ENCODE measurements at regions not wholly inside any gene's neighbourhood (a gene's known extent, or its start where the extent isn't known, plus 50 kb on each side); places are given as distances from the start of the nearest gene placed in this dataset.
"Not testable (repeated sequence)": the region's sequence is repeated elsewhere in the genome, so short reads cannot be mapped to it uniquely, and the experiment has no call there.

DNA sequence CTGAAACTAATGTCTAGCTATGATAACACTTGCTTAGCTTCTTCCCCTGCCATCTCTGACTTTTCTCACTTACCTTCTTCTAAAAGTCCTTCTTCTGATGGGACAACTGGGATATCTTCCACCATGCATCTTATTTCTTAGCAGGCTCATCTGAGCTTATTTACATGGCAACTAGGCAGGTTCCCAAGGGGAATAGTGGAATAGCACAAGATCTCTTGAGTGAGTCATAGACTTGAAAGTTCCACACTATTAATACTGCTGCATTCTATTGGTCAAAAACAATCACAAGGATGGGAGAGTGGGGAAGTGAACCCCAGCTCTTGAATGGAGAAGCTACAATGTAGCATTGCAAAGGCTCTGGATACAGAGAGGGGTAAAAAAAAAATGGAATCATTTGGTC is 142.1 kb downstream of the HAO1 start:
- Mint-ChIP-seq H3K4me3 (ENCODE audit: unreplicated experiment) (no peak overlapping the region), H3K36me3 (ENCODE audit: low read depth) (no peaks in the 10 kb centered on the region), H3K4me1 (ENCODE audit: low read depth) (no peaks in the 10 kb centered on the region), H3K9me3 (ENCODE audit: low read depth) (peaks cover 2% of the 10 kb centered on the region), H3K27ac (ENCODE audit: unreplicated experiment) (no peak overlapping the region), H3K27me3 (ENCODE audit: low read depth) (no peaks in the 10 kb centered on the region)
- no peak for TF ChIP-seq CTCF (IDR thresholded peaks at IDR 0.05)
- no peak for DNase-seq (ENCODE audit: low spot score)

DNA sequence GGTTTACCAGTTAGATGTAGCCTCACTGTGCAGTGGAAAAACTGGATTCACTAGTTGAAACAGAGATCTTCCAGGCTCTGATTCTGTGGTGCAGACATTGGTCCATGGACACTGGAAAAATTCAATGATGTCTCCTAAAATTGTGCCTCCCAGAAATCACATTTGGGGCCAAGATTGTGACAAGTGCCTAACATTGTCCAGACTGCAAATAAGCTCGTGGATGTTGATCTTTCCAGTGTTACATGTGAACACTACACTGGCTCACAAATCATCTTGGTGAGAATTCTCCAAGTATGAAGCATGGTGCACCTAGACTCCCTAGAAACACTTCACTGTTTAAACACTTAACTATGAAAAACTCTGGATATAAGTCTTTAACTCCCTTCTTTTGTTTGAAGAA is 140.4 kb downstream of the HAO1 start:
- H3K27me3 Mint-ChIP-seq (ENCODE audit: low read depth), result no peaks in the 10 kb centered on the region
- no peak overlapping the region for H3K27ac Mint-ChIP-seq (ENCODE audit: unreplicated experiment)
- no peak for DNase-seq (ENCODE audit: low spot score)
- peaks cover 2% of the 10 kb centered on the region for H3K9me3 Mint-ChIP-seq (ENCODE audit: low read depth)
- no peak for TF ChIP-seq CTCF (IDR thresholded peaks at IDR 0.05)
- no peak overlapping the region for H3K4me3 Mint-ChIP-seq (ENCODE audit: unreplicated experiment)
- no peaks in the 10 kb centered on the region for H3K4me1 Mint-ChIP-seq (ENCODE audit: low read depth)
- H3K36me3 Mint-ChIP-seq (ENCODE audit: low read depth), result no peaks in the 10 kb centered on the region

DNA sequence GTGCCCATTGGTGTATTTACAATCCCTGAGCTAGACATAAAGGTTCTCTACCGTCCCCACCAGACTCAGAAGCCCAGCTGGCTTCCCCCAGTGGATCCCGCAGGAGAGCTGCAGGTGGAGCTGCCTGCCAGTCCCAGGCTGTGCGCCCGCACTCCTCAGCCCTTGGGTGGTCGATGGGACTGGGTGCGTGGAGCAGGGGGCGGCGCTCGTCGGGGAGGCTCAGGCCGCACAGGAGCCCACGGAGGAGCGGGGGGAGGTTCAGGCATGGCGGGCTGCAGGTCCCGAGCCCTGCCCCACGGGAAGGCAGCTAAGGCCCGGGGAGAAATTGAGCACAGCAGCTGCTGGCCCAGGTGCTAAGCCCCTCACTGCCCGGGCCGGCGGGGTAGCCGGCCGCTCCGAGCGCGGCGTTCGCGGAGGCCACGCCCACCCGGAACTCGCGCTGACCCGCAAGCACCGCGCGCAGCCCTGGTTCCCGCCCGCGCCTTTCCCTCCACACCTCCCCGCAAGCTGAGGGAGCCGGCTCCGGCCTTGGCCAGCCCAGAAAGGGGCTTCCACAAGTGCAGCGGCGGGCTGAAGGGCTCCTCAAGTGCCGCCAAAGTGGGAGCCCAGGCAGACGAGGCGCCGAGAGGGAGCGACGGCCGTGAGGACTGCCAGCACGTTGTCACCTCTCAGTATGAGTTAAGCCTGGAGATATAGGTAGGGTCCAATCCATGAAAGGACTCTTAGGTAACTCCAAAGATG is 136.7 kb downstream of the HAO1 start:
- peaks cover 13% of the 10 kb centered on the region for H3K9me3 Mint-ChIP-seq (ENCODE audit: low read depth)
- not testable (repeated sequence) for H3K27me3 Mint-ChIP-seq (ENCODE audit: low read depth); DNase-seq (ENCODE audit: low spot score); H3K4me1 Mint-ChIP-seq (ENCODE audit: low read depth); H3K36me3 Mint-ChIP-seq (ENCODE audit: low read depth); H3K27ac Mint-ChIP-seq (ENCODE audit: unreplicated experiment); H3K4me3 Mint-ChIP-seq (ENCODE audit: unreplicated experiment)

GRCh38 chr20:7806831-7807230 is 133.4 kb downstream of the HAO1 start:
- Mint-ChIP-seq H3K9me3 (ENCODE audit: low read depth) (peaks cover 30% of the 10 kb centered on the region), H3K36me3 (ENCODE audit: low read depth) (no peaks in the 10 kb centered on the region), H3K27ac (ENCODE audit: unreplicated experiment) (no peak overlapping the region), H3K4me1 (ENCODE audit: low read depth) (no peaks in the 10 kb centered on the region), H3K27me3 (ENCODE audit: low read depth) (no peaks in the 10 kb centered on the region), H3K4me3 (ENCODE audit: unreplicated experiment) (no peak overlapping the region)
- TF ChIP-seq CTCF (IDR thresholded peaks at IDR 0.05), result no peak
- no peak for DNase-seq (ENCODE audit: low spot score)

DNA sequence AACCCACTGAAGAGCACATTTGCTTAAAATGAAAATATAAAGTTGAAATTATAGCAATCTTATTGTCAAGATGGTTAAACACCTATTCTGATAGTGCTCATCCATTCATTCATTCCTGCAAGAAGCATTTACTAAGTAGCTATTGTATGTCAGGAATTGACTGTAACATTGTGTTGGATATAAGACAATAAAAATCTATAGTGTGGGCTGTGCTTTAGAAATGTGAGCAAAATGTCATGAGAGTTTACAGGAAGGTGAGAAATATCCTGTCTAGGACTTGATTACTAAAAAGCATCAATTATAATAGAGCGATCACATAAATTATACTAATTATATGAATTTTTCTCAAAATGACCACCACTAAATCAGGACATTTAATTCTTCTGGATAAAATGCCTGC is 123.0 kb downstream of the HAO1 start:
- DNase-seq (ENCODE audit: low spot score), result no peak
- TF ChIP-seq CTCF (IDR thresholded peaks at IDR 0.05), result no peak
- Mint-ChIP-seq H3K36me3 (ENCODE audit: low read depth) (no peaks in the 10 kb centered on the region), H3K27me3 (ENCODE audit: low read depth) (peaks cover 11% of the 10 kb centered on the region), H3K4me1 (ENCODE audit: low read depth) (no peaks in the 10 kb centered on the region), H3K9me3 (ENCODE audit: low read depth) (peaks cover 4% of the 10 kb centered on the region), H3K4me3 (ENCODE audit: unreplicated experiment) (no peak overlapping the region), H3K27ac (ENCODE audit: unreplicated experiment) (no peak overlapping the region)

DNA sequence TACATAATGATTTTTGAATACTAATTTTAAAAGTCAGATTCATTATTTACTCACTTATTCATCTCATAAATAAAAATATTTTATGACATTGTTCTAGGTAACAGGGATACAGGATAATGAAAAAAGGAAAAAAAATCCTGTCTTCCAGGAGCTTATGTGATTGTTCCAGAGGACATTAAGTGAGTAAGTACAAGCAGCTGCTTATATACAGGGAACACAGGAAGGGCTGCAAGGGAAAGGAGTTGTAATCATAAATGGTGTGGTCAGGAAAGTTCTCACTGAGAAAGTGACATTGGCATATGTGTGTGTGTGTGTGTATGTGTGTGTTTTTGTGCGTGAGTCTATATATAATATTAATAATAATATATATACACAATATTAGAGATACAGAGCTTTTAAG is 121.8 kb downstream of the HAO1 start:
- no peak for DNase-seq (ENCODE audit: low spot score)
- Mint-ChIP-seq H3K4me3 (ENCODE audit: unreplicated experiment) (no peak overlapping the region), H3K9me3 (ENCODE audit: low read depth) (peaks cover 8% of the 10 kb centered on the region), H3K4me1 (ENCODE audit: low read depth) (no peaks in the 10 kb centered on the region), H3K36me3 (ENCODE audit: low read depth) (no peaks in the 10 kb centered on the region), H3K27me3 (ENCODE audit: low read depth) (peaks cover 11% of the 10 kb centered on the region), H3K27ac (ENCODE audit: unreplicated experiment) (no peak overlapping the region)
- TF ChIP-seq CTCF (IDR thresholded peaks at IDR 0.05), result no peak
